ENCODE measurements at regions not wholly inside any gene's neighbourhood (a gene's known extent, or its start where the extent isn't known, plus 50 kb on each side); places are given as distances from the start of the nearest gene placed in this dataset.

DNA sequence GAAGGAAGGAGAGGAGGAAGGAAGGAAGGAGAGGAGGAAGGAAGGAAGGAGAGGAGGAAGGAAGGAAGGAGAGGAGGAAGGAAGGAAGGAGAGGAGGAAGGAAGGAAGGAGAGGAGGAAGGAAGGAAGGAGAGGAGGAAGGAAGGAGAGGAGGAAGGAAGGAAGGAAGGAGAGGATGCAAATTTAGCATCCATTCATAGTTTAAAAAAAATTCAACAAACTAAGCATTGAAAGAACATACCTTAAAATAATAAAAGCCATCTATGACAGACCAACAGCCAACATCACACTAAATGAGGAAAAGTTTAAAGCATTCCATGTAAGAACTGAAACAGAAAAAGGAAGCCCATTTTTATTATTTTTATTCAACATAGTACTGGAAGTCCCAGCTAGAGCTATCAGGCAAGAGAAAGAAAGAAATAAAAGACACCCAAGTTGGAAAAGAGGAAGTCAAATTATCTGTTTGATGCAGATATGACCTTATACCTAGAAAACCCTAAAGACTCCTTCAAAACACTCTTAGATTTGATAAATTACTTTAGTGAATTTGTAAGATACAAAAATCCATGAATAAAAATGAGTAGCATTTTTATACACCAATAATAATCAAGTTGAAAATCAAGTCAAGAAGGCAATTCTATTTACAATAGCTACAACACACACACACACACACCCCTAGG lies 52.2 kb upstream of the FXR1 start:
- Histone ChIP-seq H2BK15ac (ENCODE audit: low read depth, low read length) (no peak overlapping the region), H2AK5ac (ENCODE audit: insufficient read length, low read length) (no peak overlapping the region), H3K23ac (ENCODE audit: insufficient read length, low read depth, low read length) (no peak overlapping the region), H3K27me3 (ENCODE audit: insufficient read depth, low read length) (no peaks in the 10 kb centered on the region), H3K4me2 (ENCODE audit: insufficient read depth, insufficient read length, low read length) (no peak overlapping the region), H3K4me1 (ENCODE audit: insufficient read depth, low read length) (0 out of 2 replicates have a peak, but pooled peaks cover under 1% of the 10 kb centered on the region), H3K9ac (ENCODE audit: extremely low read depth, insufficient read length, low read length) (no peak overlapping the region), H2BK12ac (ENCODE audit: insufficient read length, low read depth, low read length) (no peak overlapping the region), H3K79me2 (ENCODE audit: insufficient read depth, low read length) (no peaks in the 10 kb centered on the region), H3K23me2 (ENCODE audit: insufficient read length, low read depth, low read length, poor library complexity, severe bottlenecking) (no peaks in the 10 kb centered on the region), H4K8ac (replicated peaks; ENCODE audit: insufficient read length, low read depth, low read length) (no peak overlapping the region), H2AFZ (ENCODE audit: low read length) (no peak overlapping the region), H4K91ac (ENCODE audit: insufficient read length, low read depth, low read length) (no peak overlapping the region), H3K14ac (ENCODE audit: insufficient read depth, low read length) (no peak overlapping the region), H3T11ph (ENCODE audit: low read length) (no peak overlapping the region), H2BK120ac (ENCODE audit: low read depth, low read length, poor library complexity, severe bottlenecking) (no peak overlapping the region), H4K5ac (ENCODE audit: insufficient read length, low read depth, low read length) (no peak overlapping the region), H4K20me1 (ENCODE audit: control insufficient read depth, insufficient read depth, insufficient read length) (no peaks in the 10 kb centered on the region), H2BK20ac (ENCODE audit: low read depth, low read length, poor library complexity, severe bottlenecking) (no peak overlapping the region), H3K27ac (ENCODE audit: insufficient read length, low read depth, low read length) (no peak overlapping the region), H3K9me3 (ENCODE audit: control insufficient read depth, low read depth, low read length) (no peaks in the 10 kb centered on the region), H3K56ac (ENCODE audit: insufficient read length, low read depth, low read length) (no peak overlapping the region), H3K79me1 (ENCODE audit: insufficient read depth, low read depth, low read length, poor library complexity, severe bottlenecking) (no peaks in the 10 kb centered on the region), H2BK5ac (ENCODE audit: insufficient read length, low read length) (no peak overlapping the region), H3K18ac (ENCODE audit: insufficient read length, low read depth, low read length) (no peak overlapping the region), H3K4ac (ENCODE audit: low read depth, low read length) (no peak overlapping the region)
- Mint-ChIP-seq H3K4me1 (peaks cover under 1 to 1% of the 10 kb centered on the region in 2 experiments), H3K36me3 (ENCODE audit: insufficient read depth in 1 of 3, low read depth in 3 of 3) (no peaks in the 10 kb centered on the region), H3K27ac (no peak overlapping the region), H3K9me3 (no peaks in the 10 kb centered on the region; a peak in 1 of 5 replicates), H3K4me3 (no peak overlapping the region), H3K27me3 (ENCODE audit: low read depth) (no peaks in the 10 kb centered on the region)
- no peak for DNase-seq
- TF ChIP-seq, protein P1, sequence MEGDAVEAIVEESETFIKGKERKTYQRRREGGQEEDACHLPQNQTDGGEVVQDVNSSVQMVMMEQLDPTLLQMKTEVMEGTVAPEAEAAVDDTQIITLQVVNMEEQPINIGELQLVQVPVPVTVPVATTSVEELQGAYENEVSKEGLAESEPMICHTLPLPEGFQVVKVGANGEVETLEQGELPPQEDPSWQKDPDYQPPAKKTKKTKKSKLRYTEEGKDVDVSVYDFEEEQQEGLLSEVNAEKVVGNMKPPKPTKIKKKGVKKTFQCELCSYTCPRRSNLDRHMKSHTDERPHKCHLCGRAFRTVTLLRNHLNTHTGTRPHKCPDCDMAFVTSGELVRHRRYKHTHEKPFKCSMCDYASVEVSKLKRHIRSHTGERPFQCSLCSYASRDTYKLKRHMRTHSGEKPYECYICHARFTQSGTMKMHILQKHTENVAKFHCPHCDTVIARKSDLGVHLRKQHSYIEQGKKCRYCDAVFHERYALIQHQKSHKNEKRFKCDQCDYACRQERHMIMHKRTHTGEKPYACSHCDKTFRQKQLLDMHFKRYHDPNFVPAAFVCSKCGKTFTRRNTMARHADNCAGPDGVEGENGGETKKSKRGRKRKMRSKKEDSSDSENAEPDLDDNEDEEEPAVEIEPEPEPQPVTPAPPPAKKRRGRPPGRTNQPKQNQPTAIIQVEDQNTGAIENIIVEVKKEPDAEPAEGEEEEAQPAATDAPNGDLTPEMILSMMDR (conservative IDR thresholded peaks at IDR 0.05): no peak
